ENCODE measurements at regions not wholly inside any gene's neighbourhood (a gene's known extent, or its start where the extent isn't known, plus 50 kb on each side); places are given as distances from the start of the nearest gene placed in this dataset.

- TF ChIP-seq, protein P1, sequence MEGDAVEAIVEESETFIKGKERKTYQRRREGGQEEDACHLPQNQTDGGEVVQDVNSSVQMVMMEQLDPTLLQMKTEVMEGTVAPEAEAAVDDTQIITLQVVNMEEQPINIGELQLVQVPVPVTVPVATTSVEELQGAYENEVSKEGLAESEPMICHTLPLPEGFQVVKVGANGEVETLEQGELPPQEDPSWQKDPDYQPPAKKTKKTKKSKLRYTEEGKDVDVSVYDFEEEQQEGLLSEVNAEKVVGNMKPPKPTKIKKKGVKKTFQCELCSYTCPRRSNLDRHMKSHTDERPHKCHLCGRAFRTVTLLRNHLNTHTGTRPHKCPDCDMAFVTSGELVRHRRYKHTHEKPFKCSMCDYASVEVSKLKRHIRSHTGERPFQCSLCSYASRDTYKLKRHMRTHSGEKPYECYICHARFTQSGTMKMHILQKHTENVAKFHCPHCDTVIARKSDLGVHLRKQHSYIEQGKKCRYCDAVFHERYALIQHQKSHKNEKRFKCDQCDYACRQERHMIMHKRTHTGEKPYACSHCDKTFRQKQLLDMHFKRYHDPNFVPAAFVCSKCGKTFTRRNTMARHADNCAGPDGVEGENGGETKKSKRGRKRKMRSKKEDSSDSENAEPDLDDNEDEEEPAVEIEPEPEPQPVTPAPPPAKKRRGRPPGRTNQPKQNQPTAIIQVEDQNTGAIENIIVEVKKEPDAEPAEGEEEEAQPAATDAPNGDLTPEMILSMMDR (conservative IDR thresholded peaks at IDR 0.05; ENCODE audit: low read length): no peak
- no peak for TF ChIP-seq EZH2phosphoT487 (IDR thresholded peaks at IDR 0.05; ENCODE audit: borderline replicate concordance, low read depth, low read length)
- H3K4me1 ChIP-seq (ENCODE audit: insufficient read depth, low read length, poor library complexity, severe bottlenecking): no peaks in the 10 kb centered on the region
- H2AFZ ChIP-seq (ENCODE audit: low read length): no peak overlapping the region
- no peaks in the 10 kb centered on the region for H3K79me2 ChIP-seq (ENCODE audit: insufficient read depth, low read depth, low read length)
- BruUV-seq (replicated peaks): no TSS peak
- CTCF ChIA-PET (ENCODE audit: unreplicated experiment): no interaction called here
- DNase-seq (ENCODE audit: low spot score): no peak
- H3K9me3 ChIP-seq (ENCODE audit: low read length): no peaks in the 10 kb centered on the region
- POLR2A ChIA-PET: no interaction called here
- H3K9me2 ChIP-seq (ENCODE audit: insufficient read depth, low read length): no peaks in the 10 kb centered on the region
- no peak overlapping the region for H3K4me3 ChIP-seq (ENCODE audit: low read depth, low read length, poor library complexity, severe bottlenecking)
- no peaks in the 10 kb centered on the region for H3K36me3 ChIP-seq (ENCODE audit: insufficient read depth, low read length)
- no peaks in the 10 kb centered on the region for H4K20me1 ChIP-seq (ENCODE audit: insufficient read depth, low read length)
- H3K27ac ChIP-seq (ENCODE audit: low read depth, low read length, poor library complexity, severe bottlenecking): no peak overlapping the region
- H3K4me2 ChIP-seq (ENCODE audit: low read length): no peak overlapping the region
- intact Hi-C loops (cut with micrococcal nuclease; ENCODE audit: unreplicated experiment): no loop called here
Measured at GRCh38 chr16:7967996-7968509, 622.3 kb downstream of the TMEM114 start.

DNA sequence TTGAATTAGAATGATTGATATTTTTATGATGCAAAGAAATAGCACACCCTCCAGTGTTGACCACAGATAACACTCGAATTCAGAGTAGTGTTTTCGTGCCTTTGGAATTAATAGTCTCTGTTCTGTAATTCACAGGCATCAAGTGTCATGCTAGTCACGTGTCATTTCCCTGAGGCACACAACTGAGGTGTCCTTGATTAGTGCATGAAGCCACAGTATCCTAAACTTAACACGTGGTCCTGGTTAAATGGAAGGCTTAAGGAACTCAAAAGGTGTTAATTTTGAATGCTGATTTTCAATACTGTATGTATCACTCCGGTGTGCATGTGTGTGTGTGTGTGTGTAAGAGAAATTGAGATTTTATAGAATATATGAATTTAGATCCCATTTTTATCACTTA is 625.6 kb downstream of the TMEM114 start:
- Histone ChIP-seq H3K9me3 (ENCODE audit: low read length) (no peaks in the 10 kb centered on the region), H3K27ac (ENCODE audit: low read depth, low read length, poor library complexity, severe bottlenecking) (no peak overlapping the region), H3K4me3 (ENCODE audit: low read depth, low read length, poor library complexity, severe bottlenecking) (no peak overlapping the region), H3K9me2 (ENCODE audit: insufficient read depth, low read length) (no peaks in the 10 kb centered on the region), H3K4me1 (ENCODE audit: insufficient read depth, low read length, poor library complexity, severe bottlenecking) (no peaks in the 10 kb centered on the region), H3K79me2 (ENCODE audit: insufficient read depth, low read depth, low read length) (no peaks in the 10 kb centered on the region), H2AFZ (ENCODE audit: low read length) (no peak overlapping the region), H3K36me3 (ENCODE audit: insufficient read depth, low read length) (no peaks in the 10 kb centered on the region), H4K20me1 (ENCODE audit: insufficient read depth, low read length) (no peaks in the 10 kb centered on the region), H3K4me2 (ENCODE audit: low read length) (no peak overlapping the region)
- CTCF ChIA-PET (ENCODE audit: unreplicated experiment): no interaction called here
- intact Hi-C loops (cut with micrococcal nuclease; ENCODE audit: unreplicated experiment): no loop called here
- no TSS peak for BruUV-seq (replicated peaks)
- POLR2A ChIA-PET: no interaction called here
- no peak for TF ChIP-seq EZH2phosphoT487 (IDR thresholded peaks at IDR 0.05; ENCODE audit: borderline replicate concordance, low read depth, low read length)
- TF ChIP-seq, protein P1 (conservative IDR thresholded peaks at IDR 0.05; ENCODE audit: low read length): no peak
- DNase-seq (ENCODE audit: low spot score): no peak

DNA sequence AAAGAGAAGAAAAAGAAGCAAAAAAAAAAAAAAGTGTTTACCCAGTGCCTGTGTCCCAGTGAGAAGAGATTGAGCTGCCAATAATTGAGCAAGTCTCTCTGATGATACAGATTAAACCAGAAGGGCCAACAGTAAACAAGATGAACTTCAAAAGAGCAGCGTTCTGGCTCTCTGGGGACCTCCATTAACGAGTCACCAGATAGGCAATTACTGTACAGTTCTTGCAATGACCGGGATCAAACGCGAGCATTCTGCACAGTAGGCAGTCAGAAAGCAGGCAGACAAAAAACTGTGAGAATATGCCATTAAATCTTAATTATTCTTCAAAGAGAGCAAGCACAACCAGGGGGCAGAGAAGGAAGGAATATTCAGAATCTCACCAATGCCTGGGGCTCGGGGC is 626.1 kb downstream of the TMEM114 start:
- H3K27ac ChIP-seq (ENCODE audit: low read depth, low read length, poor library complexity, severe bottlenecking): no peak overlapping the region
- H4K20me1 ChIP-seq (ENCODE audit: insufficient read depth, low read length): no peaks in the 10 kb centered on the region
- H3K4me1 ChIP-seq (ENCODE audit: insufficient read depth, low read length, poor library complexity, severe bottlenecking): no peaks in the 10 kb centered on the region
- CTCF ChIA-PET (ENCODE audit: unreplicated experiment): no interaction called here
- H3K79me2 ChIP-seq (ENCODE audit: insufficient read depth, low read depth, low read length): no peaks in the 10 kb centered on the region
- H3K9me2 ChIP-seq (ENCODE audit: insufficient read depth, low read length): no peaks in the 10 kb centered on the region
- intact Hi-C loops (cut with micrococcal nuclease; ENCODE audit: unreplicated experiment): no loop called here
- no peak overlapping the region for H2AFZ ChIP-seq (ENCODE audit: low read length)
- no peaks in the 10 kb centered on the region for H3K9me3 ChIP-seq (ENCODE audit: low read length)
- no peak for TF ChIP-seq EZH2phosphoT487 (IDR thresholded peaks at IDR 0.05; ENCODE audit: borderline replicate concordance, low read depth, low read length)
- TF ChIP-seq, protein P1 (conservative IDR thresholded peaks at IDR 0.05; ENCODE audit: low read length): no peak
- H3K36me3 ChIP-seq (ENCODE audit: insufficient read depth, low read length): no peaks in the 10 kb centered on the region
- no peak for DNase-seq (ENCODE audit: low spot score)
- no peak overlapping the region for H3K4me3 ChIP-seq (ENCODE audit: low read depth, low read length, poor library complexity, severe bottlenecking)
- H3K4me2 ChIP-seq (ENCODE audit: low read length): no peak overlapping the region
- POLR2A ChIA-PET: no interaction called here
- BruUV-seq (replicated peaks): no TSS peak

Measured in OCI-LY7 (cell line).